NCI-H1436 (cell line): ENCODE measurements at regions not wholly inside any gene's neighbourhood (a gene's known extent, or its start where the extent isn't known, plus 50 kb on each side); places are given as distances from the start of the nearest gene placed in this dataset.

ENCODE experiments used
- DNase-seq: peaks from one replicate; lab custom pipeline; 2025; lab: John Stamatoyannopoulos, UW

DNA sequence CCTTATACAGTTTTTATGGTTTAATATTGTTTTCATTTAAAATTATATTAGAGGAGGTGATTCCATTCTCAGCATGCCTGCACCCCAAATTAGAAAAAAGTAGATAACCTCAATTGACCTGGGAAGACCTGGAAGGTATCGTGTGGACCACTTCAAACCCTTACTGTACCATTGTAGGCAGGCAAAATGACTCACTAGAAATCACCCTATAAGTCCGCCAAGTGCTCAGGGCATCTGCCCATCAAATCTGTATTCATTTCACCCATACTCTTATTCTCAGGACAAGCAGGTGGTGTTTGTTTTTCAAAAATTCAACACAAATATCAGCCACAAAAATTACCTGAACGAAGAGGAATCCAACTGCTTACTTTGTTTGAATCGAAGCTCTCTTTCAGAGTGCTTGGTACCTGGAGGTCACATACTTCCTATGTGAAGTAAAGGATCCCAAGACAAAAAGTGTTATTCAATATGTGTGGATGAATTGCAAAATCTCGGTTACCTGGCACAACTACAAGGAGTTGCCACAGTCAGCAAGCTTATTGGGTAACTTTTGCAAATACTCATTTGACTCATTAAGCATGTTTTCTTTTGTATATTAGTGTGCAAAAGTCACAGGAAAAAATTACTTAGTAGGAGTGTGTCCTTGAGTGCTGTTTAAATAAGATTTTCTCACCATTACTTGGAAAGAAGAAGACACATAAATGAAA lies 216.2 kb downstream of the ENC1 start:
- no peak for DNase-seq

DNA sequence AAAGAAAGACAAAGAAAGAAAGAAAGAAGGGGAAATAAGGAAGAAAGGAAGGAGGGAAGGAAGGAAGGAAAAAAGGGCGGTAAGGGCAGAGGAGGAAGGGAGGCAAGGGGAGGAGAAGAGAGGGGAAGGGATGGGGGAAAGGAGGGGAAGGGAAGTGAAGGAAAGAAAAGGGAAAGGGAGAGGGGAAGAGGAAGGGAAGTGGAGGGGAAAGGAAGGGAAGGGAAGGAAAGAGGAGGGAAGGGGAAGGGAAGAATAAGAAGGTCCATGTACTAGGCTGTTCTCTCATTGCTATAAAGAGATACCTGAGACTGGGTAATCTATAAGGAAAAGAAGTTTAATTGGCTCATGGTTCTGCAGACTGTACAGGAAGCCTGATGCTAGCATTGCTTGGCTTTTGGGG lies 217.1 kb downstream of the ENC1 start:
- DNase-seq: no peak

DNA sequence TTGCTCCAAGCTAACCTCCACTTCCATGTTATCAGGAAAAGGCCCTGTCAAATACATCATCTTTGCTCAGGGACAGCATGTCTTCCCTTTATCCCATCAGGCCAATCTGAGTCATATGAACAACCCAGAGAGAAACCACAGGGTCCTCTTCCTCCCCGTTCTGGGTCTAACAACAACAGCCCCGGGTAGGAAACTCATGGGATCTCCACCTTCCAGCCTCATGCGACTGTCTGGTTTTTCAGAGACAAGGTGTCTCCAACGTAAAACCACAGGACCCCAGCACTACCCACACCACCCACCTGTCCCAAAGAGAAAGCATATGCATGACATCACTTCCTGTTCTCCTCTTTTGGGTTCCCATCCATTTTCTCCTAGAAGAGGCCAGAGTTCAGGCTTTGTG lies 217.9 kb downstream of the ENC1 start:
- no peak for DNase-seq

DNA sequence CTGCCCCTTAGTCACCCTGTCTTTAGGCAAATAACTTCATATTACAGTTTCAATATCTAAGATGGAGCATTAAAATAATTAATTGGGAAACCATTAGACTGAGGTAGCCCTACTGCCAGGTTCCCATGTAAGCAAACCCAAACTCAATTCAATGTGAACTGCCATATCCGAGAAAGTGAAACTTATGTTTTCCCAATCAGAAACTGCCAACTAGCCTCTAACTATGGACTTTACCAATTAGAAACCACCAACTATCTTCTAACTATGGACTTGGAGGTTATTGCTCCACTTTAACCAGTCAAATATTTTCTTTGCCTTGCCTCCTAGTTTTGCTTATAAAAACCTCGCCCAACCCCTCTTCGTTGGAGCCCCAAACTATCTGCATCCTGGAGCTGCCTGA lies 218.5 kb downstream of the ENC1 start:
- DNase-seq: no peak

DNA sequence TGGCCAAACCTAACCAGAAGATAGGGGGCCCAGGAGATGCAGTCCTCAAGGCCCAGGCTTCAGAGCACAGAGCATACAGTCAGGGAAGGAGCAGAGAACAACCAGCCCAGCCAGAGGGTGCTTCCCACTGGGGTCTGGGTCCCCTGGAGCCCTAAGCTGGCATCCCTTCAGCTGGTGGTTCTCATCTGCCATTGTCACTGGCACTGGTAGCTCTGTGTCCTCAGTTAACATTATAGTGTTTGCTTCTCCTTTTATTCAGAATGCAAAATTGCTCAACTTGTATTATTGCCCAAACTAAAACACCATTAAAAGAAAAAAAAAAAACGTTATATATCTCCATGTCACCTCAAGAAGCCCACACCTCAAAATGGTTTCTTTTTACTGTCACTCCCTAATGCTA lies 219.2 kb downstream of the ENC1 start:
- no peak for DNase-seq

DNA sequence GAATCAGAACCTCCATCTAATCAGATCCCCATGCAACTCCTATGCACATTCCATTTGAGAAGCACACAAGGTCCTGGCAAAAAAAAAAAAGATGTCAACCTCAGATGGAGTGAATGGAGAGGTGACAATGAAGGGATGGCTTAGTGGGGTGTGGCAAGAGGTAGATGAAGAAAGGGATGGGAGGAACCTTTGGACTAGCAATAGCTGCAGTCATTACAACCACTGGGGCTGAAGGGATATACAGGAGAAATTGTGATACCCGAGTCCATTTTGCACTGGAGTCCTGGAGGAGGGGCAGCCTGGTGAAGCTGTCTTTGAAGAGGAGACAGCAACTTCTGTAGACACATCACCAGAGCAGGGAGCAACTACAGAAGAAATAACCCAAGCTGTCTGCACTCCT lies 219.6 kb downstream of the ENC1 start:
- DNase-seq: no peak

DNA sequence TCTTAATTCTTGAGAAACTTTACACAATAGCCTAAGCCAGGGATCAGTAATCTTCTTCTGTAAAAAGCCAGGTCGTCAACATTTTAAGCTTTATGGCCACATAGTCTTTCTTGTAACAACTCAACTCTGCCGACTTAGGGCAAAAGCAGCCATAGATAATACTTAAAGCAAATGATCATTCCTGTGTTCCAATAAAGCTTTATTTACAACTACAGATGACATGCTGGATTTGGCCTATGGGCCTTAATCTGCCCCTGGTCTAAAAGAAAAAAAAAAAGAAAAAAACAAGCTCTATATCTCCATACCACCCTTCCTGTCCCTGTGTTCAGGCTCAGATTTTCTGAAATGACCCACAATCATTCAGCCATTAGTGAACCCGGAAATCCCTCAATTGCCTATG lies 220.3 kb downstream of the ENC1 start:
- no peak for DNase-seq

DNA sequence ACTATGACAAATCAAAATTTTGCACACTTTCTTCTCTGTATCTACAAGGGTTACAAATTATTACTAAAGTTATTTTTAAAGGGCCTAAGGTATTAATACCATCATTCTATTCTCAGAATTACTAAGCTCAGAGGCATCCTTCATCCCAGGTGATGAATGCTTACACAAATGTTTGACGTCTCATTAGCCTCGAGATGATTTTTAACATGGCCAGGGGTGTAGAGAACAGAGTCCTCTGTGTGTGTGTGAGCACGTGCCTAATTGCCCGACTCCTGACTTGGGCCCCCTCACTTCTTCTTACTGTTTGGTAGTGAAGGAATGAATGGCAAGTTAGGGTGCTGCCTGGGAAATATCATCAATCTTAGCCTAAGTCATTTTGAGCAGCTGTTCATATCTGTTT lies 221.1 kb downstream of the ENC1 start:
- no peak for DNase-seq

DNA sequence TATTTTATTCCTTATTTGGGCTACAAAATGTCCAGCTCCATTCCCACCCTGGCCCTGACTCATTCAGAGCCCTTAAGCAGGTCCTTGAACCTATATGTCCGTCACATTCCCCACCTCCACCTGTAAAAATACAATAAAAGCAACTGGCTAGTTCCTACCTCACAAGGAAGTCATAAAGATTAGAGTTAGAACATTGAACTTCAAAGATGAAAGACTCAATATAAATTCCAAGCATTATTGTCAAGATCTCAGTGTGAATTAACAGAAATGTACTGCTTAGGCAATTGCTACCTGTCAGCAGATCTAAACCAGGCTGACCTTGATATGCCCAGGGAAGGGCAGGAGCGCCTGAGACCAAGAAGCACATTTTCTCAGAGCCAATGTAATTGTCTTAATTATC lies 221.8 kb downstream of the ENC1 start:
- no peak for DNase-seq

DNA sequence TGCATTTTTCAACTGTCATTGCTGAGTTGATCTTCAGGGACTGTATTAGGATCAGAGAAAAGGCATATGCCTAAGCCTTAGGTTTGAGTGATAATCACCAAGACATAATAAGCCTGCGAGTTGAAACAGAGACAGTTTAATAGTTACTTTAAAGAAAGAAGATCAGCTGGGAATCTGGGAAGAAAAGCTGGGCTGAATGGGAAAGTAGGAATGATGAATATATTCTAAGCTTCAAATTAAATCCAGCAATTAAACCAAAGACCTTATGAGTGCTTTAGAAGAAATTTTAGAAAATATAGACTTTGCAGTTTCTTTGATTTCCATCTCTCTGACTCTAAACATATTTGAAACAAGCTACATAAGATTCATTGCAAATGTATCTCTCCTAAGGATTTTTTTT lies 222.3 kb downstream of the ENC1 start:
- DNase-seq: no peak

DNA sequence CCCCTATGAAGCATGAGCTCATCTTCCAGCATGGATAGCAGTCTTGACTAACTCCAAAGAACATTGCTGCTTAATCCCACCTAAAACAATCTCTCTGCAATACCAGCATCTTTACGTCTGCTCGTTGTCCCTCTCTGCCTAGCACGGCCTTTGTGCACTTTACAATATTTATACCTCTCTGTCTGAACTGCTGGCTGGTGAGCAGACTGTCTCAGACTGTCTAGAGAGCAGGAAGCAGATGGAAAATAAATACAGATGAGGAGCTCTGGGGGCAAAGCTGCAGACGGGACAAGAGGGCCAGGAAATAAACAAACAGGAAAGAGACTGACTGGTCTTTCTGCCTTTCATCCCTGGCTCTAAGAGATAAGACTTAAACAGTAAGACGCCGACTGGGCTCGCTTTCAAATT lies 224.8 kb downstream of the ENC1 start:
- no peak for DNase-seq

DNA sequence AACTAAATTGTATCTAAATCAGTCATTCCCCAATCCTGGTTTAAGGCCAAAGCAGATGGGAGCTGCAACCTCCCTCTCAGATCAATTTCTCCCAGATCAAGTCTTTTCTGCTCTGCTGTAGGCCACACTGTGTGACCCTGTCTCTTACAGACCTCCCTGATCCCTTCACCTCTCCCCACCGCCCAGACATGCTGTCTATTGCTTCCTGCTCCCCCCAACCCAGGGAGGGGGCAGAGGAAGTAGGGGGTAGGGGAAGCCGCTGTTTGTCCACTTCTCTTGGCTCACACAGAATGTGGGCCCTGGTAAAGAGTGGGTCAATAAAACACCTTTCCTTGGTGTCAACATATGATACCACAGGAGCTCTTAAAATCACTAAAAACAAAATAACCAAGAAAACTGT lies 226.3 kb downstream of the ENC1 start:
- DNase-seq: no peak

DNA sequence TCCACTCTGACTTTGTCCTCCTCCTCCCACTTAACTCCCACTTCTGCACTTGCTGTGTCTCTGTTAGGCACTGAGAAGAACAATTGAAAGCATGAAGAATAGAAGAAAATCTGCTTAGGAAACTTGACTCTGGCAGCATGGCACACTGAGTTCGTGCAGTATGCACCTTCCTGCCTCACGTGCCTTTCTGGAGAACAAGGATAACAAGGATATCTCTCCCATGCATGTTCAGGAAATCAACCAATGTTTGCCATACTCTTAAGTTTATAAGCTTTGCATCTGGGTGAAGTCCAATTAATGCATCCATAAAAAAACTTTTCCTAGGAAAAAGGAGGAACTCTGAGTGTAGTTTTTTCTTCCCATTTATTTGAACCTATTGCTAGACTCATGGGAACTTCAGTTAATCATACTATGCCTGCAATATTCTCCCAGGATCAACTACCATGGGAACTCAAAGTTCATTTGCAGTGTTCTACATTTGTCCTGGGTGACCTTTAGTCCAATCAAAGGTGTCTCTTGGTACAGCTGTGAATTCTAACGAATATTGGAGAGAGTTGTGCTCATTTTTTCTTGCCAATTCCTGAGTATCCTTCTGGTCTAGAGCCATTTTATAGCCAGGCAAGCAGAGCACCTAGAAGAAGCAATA lies 227.0 kb downstream of the ENC1 start:
- no peak for DNase-seq

DNA sequence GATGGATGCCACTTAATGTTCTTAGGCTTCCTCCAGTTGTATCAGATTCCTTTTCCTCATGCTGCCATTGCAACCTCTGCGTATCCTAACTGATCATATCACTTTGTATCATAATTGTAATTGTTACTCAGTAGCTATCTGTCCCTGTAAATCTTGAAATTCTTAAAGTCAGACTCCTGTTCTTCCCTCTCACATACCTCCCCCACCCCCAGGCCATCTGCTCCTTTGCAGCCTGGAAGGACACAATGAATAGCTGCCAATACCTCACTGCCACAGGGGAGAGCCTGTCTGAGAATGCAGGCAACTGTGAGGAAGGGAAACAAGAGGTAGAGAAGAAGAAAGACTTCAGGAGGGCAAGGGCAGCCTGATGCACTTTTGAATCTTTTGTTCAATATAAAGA lies 228.5 kb downstream of the ENC1 start:
- DNase-seq: no peak

DNA sequence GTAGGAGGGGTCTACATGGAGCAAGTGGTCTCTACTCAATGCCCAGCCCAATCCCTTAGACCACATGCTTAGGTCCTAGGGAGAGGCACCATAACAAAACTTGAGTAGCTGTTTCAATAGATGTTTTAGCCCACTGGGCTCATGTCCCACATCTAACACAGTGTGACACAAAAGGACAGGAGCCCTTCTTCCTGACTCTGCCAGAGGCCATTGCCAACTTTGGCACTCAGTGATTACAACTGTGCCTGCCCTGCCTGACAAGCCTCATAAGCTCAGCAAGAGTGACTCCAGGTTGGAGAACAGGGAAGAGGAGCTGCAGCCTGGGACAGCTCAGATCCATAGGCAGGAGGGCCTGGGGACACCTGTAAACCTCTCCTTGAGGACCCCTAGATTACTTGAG lies 230.8 kb downstream of the ENC1 start:
- DNase-seq: no peak

DNA sequence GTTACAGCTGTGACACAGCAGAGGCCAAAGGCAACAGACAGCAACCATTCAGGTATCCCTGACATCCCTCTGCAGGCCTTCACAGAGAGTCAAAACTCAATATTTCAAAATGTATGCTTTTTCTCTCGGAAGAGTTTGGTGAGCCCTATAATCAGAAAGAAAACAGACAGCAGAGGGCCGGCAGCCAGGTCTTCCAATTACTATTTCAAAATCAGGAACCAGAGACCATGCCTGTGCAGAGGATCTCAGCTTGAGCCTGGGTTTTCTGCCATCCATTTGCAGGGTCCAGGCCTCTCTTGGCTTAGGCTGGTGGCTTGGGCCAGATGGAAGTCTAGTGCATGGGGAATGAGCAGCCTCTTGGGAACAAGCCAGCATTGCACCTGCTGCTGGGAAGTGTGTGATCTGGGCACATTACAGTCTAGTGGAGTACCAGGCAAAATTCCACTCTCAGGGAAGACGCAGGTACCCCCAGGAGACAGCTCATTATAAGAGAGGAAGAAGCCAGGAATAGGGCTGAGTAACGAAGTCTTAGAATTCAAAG lies 231.3 kb downstream of the ENC1 start:
- DNase-seq: peak; percentile 13

DNA sequence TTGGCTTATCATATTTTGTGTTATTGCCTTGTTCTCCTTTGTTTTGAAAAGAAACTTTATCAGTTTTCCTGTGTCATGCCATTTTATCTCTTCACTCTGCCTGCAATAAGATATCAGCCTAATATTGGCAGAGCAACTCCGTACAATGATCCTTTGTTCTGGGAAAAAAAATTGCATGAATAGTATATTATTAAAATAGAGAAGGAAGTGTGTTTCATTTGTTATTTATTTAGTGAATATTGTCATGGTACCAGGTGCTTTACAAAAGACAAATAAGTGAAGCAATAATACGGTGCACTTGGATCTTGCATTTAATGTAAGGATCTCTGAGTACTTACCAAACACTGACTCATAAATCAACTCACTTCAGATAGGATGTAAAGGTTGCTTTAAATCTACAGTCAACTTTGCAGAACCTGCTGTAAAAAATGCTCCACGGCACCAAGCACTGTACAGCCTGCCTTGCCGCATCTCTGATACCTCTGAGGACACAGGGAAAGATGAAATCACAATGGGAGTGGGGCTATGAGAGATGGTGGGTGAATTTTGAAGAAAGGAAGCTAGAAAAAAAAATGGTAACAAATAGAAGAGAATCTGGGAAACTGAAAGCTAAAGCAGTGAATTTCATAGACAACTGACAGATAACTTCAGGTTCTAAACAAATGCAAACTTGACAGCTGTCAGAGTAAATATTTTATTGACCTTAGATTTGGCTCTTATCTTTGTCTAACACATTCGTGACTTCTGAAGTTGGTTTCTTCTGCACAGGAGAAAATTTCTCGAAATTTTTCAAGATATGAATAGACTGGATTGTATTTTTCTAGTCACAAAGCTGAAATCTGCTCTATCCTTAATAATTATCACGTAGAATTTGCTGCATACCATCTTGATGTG lies 232.1 kb downstream of the ENC1 start:
- DNase-seq: peak; percentile 24

DNA sequence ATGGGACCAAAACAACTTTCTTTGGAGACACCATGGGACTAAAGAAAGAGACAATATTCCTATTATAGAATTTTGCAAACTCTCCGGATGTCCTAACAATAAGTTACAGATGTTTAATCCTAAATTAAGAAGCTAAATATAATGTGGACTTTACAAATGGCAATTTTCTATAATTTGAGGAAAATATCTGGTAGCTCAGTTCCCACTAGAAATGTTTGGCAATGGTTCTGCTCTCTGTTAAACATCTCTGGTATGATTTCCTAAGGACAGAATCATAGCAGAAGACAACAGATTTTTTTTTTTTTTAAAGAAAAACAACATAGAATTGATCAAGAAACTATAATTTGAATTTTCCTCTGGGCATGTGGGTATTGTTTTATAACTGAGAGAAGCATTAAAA lies 232.8 kb downstream of the ENC1 start:
- no peak for DNase-seq

DNA sequence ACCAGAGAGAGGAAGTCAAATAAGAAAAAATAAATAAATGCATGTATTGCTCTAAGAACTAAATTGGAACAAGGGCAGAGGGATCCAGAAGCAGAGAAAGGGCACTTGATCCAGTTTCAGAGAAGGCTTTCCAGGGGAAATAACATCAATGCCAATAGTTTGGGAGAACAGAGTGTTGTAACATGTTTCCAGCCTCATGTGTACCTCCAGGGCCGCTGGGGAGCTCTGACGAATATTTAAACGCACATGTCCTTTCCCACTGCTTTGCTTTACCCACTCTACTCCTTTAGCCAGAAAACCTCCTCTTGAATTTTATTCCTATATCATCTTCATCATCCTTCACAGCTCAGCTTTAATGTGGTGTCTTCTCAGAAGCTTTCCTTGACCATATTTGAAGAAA lies 233.7 kb downstream of the ENC1 start:
- DNase-seq: no peak

DNA sequence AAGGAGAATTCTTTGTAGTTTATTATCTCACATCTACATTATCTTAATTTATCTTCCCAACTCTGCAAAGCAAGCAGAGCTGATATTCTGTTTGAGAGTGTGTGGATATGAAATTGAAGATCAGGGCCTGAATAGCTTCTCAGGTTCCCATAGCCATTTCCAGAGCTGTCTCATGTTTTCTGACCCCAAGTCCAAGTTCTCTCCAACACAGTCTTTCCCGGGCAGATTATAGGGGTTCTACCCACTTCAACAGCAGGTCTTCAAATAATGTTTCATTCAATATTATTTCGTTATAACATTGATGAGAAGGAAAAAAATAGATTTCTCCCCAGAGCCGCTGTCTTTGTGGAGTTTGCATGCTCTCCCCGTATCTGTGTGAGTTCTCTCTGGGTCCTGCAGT lies 234.9 kb downstream of the ENC1 start:
- DNase-seq: no peak

DNA sequence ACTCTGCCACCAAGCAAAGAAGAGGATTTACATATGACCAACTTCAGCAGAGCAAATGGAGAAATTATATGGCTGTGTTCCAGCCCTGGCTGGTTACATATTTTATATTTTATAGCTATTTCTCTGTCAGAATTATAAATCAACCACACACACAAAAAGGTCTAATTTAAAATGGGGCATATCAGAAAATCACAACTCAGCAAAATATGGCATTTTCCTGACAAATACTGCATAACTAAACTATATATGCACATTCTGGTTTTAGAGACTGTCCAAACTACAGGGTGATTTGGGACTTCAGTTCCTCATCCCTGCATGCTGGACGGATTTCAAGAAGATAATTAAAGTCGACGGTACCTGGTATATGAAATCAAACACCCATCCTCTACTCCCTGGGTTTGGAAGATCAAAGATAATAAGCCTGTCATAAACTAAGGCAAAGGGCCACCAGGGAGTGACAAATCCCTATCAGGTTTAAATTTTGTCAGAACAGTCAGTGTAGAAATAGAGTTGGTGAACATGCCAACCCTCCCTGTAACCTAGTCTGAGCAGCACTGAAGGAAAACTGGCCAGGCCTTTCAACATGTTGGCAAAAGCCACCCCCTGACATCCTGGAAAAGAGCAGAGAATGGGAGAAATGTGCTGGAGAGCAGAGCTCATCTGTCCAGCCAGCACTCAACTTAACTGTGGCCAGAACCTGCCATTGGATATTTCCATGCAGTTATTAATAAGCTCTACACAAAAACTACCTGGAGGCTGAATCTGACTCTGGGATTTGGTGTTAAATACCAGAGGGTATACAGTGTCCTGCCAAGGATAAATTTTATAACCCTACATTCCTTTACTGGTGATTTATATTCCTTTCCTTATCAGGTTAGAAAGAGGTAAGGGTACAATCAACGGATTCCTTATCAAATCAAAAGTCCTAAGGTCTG lies 235.7 kb downstream of the ENC1 start:
- DNase-seq: no peak

DNA sequence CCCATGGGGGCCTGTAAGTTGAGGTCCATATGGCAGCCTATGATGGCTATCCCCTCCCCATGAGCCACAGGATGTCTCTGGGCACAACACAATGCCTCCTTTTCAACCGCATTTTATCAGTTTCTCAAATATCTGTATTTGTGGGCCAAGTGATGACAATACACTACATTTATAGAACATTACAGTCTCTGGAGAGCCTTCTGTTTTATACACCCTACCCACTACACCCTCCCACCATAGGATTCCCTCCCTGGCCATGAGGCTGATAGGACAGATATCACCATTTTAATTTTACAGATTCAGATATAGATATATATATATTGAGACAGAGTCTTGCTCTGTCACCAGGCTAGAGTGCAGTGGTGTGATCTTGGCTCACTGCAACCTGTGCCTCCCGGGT lies 236.8 kb downstream of the ENC1 start:
- DNase-seq: no peak
